ENCODE measurements at regions not wholly inside any gene's neighbourhood (a gene's known extent, or its start where the extent isn't known, plus 50 kb on each side); places are given as distances from the start of the nearest gene placed in this dataset.

- in situ Hi-C loops (cut with HindIII; ENCODE audit: low pct_unique_long_range_greater_than_20kb, low sequenced_read_pairs), result no loop called here
- DNase-seq (ENCODE audit: low read depth in 1 of 2, low spot score in 1 of 2), result no peak
- TF ChIP-seq JUND (IDR thresholded peaks at IDR 0.05; ENCODE audit: low read depth), result no peak
Observed at GRCh38 chr5:173802670-173803165, 85.4 kb upstream of the CPEB4 start.

DNA sequence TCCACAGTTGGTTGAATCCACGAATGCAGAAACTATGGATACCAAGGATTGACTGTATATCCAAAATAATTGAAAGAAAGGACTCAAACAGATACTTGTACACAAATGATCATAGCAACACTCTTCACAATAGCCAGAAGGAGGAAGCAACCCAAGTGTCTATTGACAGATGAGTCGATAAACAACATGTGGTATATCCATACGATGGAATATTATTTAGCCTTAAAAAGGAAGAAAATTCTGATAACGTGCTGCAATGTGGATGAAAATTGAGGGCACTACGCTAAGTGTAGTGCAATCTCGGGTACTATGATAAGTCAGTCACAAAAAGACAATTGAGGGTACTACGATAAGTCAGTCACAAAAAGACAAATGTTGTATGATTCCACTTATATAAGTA, 83.6 kb upstream of the CPEB4 start:
- no peak for DNase-seq (ENCODE audit: low read depth in 1 of 2, low spot score in 1 of 2)
- in situ Hi-C loops (cut with HindIII; ENCODE audit: low pct_unique_long_range_greater_than_20kb, low sequenced_read_pairs), result no loop called here
- TF ChIP-seq JUND (IDR thresholded peaks at IDR 0.05; ENCODE audit: low read depth), result no peak

DNA sequence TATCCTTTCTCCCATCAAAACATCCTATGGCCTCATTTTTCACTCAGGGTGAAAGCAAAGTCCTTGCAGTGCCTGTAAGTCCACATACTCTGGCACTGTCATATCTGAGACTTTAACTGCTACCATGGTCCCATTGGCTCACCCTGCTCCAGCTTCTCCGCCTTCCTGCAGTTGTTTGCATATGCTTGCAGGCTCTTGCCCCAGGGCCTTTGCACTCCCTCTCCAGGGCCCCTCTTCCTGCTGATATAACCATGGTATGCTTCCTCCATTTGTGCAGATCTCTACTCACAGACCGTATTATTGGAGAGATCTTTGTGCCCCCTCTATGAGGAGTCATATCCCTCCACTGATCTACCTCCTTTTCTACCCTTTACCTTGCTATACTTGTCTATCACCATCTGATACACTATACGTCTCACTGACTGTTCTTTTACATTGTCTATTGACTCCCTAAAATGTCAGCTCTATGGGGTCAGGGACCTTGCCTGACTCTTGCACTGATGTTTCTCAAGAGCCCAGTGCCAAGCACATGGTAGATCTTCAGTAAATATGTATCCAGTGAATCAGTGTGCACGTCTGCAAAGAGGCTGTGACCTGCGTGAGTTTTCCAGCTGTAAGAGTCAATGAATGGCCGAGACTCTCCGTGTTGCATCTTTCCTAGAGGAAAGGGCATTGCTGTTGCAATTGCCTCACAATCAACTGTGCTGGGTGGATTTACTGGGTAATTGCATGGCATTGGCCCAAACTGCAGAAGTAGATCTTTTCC, 81.7 kb upstream of the CPEB4 start:
- TF ChIP-seq JUND (IDR thresholded peaks at IDR 0.05; ENCODE audit: low read depth), result no peak
- no peak for DNase-seq (ENCODE audit: low read depth in 1 of 2, low spot score in 1 of 2)
- in situ Hi-C loops (cut with HindIII; ENCODE audit: low pct_unique_long_range_greater_than_20kb, low sequenced_read_pairs), result no loop called here

DNA sequence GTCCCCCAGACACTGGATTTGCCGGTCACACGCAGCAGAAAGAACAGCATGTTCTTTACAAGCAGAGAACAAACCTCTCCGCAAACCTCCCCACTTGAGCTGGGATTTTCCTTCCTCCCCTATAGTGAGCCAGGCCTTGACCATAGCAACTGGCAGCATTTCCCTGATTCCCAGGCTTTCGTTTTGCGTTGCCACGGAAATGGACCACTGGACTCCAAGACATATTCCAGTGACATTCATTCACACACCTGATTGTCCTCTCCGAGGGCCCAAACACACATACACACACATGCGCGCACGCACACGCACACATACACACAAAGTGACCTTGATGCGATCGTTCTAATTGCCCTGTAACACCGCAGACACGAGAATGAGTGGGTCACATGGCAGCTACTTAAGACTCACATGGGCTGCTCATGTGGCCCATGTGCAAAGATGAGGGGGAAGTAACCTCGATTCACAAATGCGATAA, 80.9 kb upstream of the CPEB4 start:
- TF ChIP-seq JUND (IDR thresholded peaks at IDR 0.05; ENCODE audit: low read depth), result no peak
- no peak for DNase-seq (ENCODE audit: low read depth in 1 of 2, low spot score in 1 of 2)
- in situ Hi-C loops (cut with HindIII; ENCODE audit: low pct_unique_long_range_greater_than_20kb, low sequenced_read_pairs), result no loop called here

DNA sequence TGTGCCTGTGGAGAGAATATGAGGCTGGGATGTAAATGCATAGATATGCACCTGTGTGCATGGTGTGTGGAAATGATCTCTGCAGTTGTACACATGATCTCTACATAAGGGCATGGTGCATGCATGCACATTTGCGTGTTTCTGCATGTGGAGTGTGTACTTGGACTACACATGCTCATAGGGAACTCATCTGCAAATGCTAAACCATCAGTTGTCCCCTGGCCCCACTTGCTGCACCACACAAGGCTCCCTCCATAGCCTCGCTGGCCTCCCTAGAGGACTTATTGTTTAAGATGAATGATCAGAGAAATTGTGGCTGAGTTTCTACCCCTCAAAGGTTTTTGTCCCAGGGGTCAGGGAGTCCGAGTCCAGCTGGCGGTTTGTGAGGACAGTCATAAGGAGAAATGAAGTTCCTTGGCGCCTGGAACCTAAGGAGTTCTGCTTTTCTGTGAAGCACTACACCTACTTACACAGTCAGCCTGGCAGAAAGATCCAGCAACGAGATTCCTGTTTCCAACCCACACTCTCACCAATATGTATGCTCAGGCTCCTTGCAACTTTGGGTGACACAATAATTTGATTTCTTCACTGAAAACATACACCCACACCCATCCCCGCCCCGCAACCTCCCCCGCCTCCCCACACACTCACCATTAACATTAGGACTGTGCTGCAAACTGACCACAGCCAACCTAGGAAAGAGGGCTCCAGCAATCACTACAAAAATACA, 79.9 kb upstream of the CPEB4 start:
- in situ Hi-C loops (cut with HindIII; ENCODE audit: low pct_unique_long_range_greater_than_20kb, low sequenced_read_pairs), result no loop called here
- DNase-seq (ENCODE audit: low read depth in 1 of 2, low spot score in 1 of 2), result no peak
- TF ChIP-seq JUND (IDR thresholded peaks at IDR 0.05; ENCODE audit: low read depth), result no peak

GRCh38 chr5:173809014-173809413, 79.1 kb upstream of the CPEB4 start:
- no peak for TF ChIP-seq JUND (IDR thresholded peaks at IDR 0.05; ENCODE audit: low read depth)
- no peak for DNase-seq (ENCODE audit: low read depth in 1 of 2, low spot score in 1 of 2)
- in situ Hi-C loops (cut with HindIII; ENCODE audit: low pct_unique_long_range_greater_than_20kb, low sequenced_read_pairs), result no loop called here

DNA sequence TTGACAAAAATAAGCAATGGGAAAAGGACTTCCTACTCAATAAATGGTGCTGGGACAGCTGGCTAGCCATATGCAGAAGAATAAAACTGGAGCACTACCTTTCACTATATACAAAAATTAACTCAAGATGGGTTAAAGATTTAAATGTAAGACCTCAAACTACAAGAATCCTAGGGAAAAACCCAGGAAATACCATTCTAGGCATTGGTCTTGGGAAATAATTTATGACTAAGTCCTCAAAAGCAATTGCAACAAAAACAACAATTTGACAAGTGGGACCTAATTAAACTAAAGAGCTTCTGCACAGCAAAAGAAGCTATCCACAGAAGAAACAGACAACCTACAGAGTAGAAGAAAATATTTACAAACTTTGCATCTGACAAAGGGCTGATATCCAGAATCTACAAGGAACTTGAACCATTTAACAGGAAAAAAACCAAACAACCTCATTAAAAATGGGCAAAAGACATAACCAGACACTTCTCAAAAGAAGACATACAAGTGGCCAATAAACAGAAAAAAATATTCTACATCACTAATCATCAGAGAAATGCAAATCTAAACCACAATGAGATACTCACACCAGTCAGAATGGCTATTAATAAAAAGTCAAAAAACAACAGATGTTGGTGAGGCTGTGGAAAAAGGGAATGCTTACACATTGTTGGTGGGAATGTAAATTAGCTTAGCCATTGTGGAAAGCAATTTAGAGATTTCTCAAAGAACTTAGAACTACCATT, 75.2 kb upstream of the CPEB4 start:
- no peak for DNase-seq (ENCODE audit: low read depth in 1 of 2, low spot score in 1 of 2)
- TF ChIP-seq JUND (IDR thresholded peaks at IDR 0.05; ENCODE audit: low read depth), result no peak
- in situ Hi-C loops (cut with HindIII; ENCODE audit: low pct_unique_long_range_greater_than_20kb, low sequenced_read_pairs), result no loop called here

- DNase-seq (ENCODE audit: low read depth in 1 of 2, low spot score in 1 of 2), result no peak
- in situ Hi-C loops (cut with HindIII; ENCODE audit: low pct_unique_long_range_greater_than_20kb, low sequenced_read_pairs), result no loop called here
- TF ChIP-seq JUND (IDR thresholded peaks at IDR 0.05; ENCODE audit: low read depth), result no peak
Observed at GRCh38 chr5:173814053-173814452, 74.1 kb upstream of the CPEB4 start.

GRCh38 chr5:173815571-173815970, 72.6 kb upstream of the CPEB4 start:
- TF ChIP-seq JUND (IDR thresholded peaks at IDR 0.05; ENCODE audit: low read depth), result no peak
- in situ Hi-C loops (cut with HindIII; ENCODE audit: low pct_unique_long_range_greater_than_20kb, low sequenced_read_pairs), result no loop called here
- DNase-seq (ENCODE audit: low read depth in 1 of 2, low spot score in 1 of 2), result no peak

DNA sequence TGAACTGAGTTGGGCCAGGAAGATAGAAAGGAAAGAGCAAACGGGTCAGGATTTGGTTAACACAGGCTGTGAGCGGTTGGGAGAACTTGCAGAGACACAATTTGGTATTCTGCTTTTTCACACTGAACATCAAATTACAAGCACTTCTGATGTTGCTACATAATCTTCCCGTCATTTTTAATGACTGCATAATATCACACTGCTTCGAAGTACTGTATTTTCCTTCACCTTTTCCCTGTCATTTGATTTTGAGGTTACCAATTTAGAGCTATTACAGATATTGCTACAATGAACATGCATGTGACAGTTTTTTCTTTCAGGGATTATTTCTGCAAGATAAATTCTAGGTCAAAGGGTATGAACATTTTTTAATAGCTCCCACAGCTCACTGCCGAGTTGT, 71.4 kb upstream of the CPEB4 start:
- DNase-seq (ENCODE audit: low read depth in 1 of 2, low spot score in 1 of 2), result no peak
- TF ChIP-seq JUND (IDR thresholded peaks at IDR 0.05; ENCODE audit: low read depth), result no peak
- in situ Hi-C loops (cut with HindIII; ENCODE audit: low pct_unique_long_range_greater_than_20kb, low sequenced_read_pairs), result no loop called here

- in situ Hi-C loops (cut with HindIII; ENCODE audit: low pct_unique_long_range_greater_than_20kb, low sequenced_read_pairs), result no loop called here
- TF ChIP-seq JUND (IDR thresholded peaks at IDR 0.05; ENCODE audit: low read depth), result no peak
- no peak for DNase-seq (ENCODE audit: low read depth in 1 of 2, low spot score in 1 of 2)
Observed at GRCh38 chr5:173817561-173817960, 70.6 kb upstream of the CPEB4 start.

DNA sequence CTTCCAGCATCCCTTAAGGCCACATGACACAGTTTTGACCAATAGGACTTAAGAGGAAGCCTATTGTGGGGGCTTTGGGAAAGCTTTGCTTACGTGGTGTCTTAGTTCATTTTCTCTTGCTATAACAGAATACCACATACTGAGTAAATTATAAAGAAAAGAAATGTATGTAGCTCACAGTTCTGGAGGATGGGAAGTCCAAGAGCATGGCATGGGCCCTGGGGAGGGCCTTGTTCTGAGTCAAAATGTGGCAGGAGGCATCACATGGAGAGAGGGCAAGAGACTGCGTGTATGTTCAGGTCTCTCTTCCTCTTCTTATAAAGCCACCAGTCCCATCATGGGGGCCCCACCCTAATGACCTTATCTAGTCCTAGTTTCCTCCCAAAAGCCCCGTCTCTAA, 68.6 kb upstream of the CPEB4 start:
- no peak for DNase-seq (ENCODE audit: low read depth in 1 of 2, low spot score in 1 of 2)
- TF ChIP-seq JUND (IDR thresholded peaks at IDR 0.05; ENCODE audit: low read depth), result no peak
- in situ Hi-C loops (cut with HindIII; ENCODE audit: low pct_unique_long_range_greater_than_20kb, low sequenced_read_pairs), result no loop called here

GRCh38 chr5:173823274-173823644, 64.9 kb upstream of the CPEB4 start:
- DNase-seq (ENCODE audit: low read depth in 1 of 2, low spot score in 1 of 2), result peak in 1 of 2 experiments; percentile 37
- in situ Hi-C loops (cut with HindIII; ENCODE audit: low pct_unique_long_range_greater_than_20kb, low sequenced_read_pairs), result no loop called here
- no peak for TF ChIP-seq JUND (IDR thresholded peaks at IDR 0.05; ENCODE audit: low read depth)

Measured in T47D (cell line).